ENCODE measurements at regions not wholly inside any gene's neighbourhood (a gene's known extent, or its start where the extent isn't known, plus 50 kb on each side); places are given as distances from the start of the nearest gene placed in this dataset.

DNA sequence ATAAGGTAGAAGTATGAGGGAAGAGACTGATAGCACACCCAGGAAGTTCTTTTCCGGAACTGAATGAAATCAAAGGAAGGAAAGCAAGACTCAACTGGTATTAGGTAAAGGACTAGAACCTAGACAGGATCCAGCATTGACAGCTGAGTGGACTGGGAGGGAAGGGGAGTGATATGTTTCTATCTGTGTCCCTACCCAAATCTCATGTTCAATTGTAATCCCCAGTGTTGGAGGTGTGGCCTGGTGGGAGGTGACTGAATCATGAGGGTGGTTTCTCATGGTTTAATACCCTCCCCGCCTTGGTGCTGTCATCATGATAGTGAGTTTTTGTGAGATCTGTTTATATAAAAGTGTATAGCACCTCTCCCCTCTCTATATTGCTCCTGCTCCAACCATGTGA is 415.9 kb upstream of the KCNMB2 start:
- BruUV-seq (replicated peaks): no TSS peak
- peaks cover 8% of the 10 kb centered on the region for H3K4me1 Mint-ChIP-seq (ENCODE audit: low read depth, unreplicated experiment)
- CTCF ChIA-PET: no interaction called here

DNA sequence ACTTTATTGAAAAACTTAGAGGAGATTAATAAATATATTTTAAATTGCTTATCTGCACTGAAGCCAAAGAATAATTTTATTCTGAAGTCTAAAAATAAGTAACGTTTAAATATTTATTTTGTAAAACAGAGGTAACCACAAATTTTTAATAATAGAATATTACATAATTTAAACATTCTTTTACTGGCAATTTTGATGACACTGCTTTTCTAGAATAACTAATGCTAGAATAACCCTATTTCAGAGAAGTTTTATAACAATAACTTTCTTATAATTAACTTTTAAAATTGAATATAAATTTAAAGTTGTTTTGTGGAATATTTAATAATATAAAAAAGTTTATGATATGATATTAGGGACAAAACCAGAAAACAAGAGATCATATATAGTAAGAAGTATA is 409.6 kb upstream of the KCNMB2 start:
- H3K36me3 Mint-ChIP-seq (ENCODE audit: insufficient read depth, unreplicated experiment): no peaks in the 10 kb centered on the region
- TF ChIP-seq CTCF (IDR thresholded peaks at IDR 0.05; ENCODE audit: unreplicated experiment): no peak
- no peaks in the 10 kb centered on the region for H3K4me1 Mint-ChIP-seq (ENCODE audit: low read depth, unreplicated experiment)
- BruUV-seq (replicated peaks): no TSS peak
- no peak overlapping the region for H3K4me3 Mint-ChIP-seq (ENCODE audit: low read depth, unreplicated experiment)
- CTCF ChIA-PET: no interaction called here
- no peak overlapping the region for H3K27ac Mint-ChIP-seq (ENCODE audit: unreplicated experiment)
- H3K9me3 Mint-ChIP-seq (ENCODE audit: low read depth, unreplicated experiment): peaks cover 3% of the 10 kb centered on the region
- H3K27me3 Mint-ChIP-seq (ENCODE audit: unreplicated experiment): no peaks in the 10 kb centered on the region
- DNase-seq: no peak
- intact Hi-C loops (cut with micrococcal nuclease; ENCODE audit: unreplicated experiment): no loop called here

More for the DNA sequence above, 415.9 kb upstream of the KCNMB2 start:
- Mint-ChIP-seq H3K36me3 (ENCODE audit: insufficient read depth, unreplicated experiment) (no peaks in the 10 kb centered on the region), H3K27me3 (ENCODE audit: unreplicated experiment) (no peaks in the 10 kb centered on the region), H3K4me3 (ENCODE audit: low read depth, unreplicated experiment) (no peak overlapping the region), H3K27ac (ENCODE audit: unreplicated experiment) (no peak overlapping the region), H3K9me3 (ENCODE audit: low read depth, unreplicated experiment) (peaks cover 9% of the 10 kb centered on the region)
- no peak for TF ChIP-seq CTCF (IDR thresholded peaks at IDR 0.05; ENCODE audit: unreplicated experiment)
- intact Hi-C loops (cut with micrococcal nuclease; ENCODE audit: unreplicated experiment): no loop called here
- DNase-seq: no peak

GRCh38 chr3:178127221-178127620 is 409.0 kb upstream of the KCNMB2 start:
- no TSS peak for BruUV-seq (replicated peaks)
- intact Hi-C loops (cut with micrococcal nuclease; ENCODE audit: unreplicated experiment): no loop called here
- peaks cover 3% of the 10 kb centered on the region for H3K9me3 Mint-ChIP-seq (ENCODE audit: low read depth, unreplicated experiment)
- H3K36me3 Mint-ChIP-seq (ENCODE audit: insufficient read depth, unreplicated experiment): no peaks in the 10 kb centered on the region
- H3K4me3 Mint-ChIP-seq (ENCODE audit: low read depth, unreplicated experiment): no peak overlapping the region
- no peak for DNase-seq
- no peaks in the 10 kb centered on the region for H3K4me1 Mint-ChIP-seq (ENCODE audit: low read depth, unreplicated experiment)
- no peak for TF ChIP-seq CTCF (IDR thresholded peaks at IDR 0.05; ENCODE audit: unreplicated experiment)
- no peaks in the 10 kb centered on the region for H3K27me3 Mint-ChIP-seq (ENCODE audit: unreplicated experiment)
- H3K27ac Mint-ChIP-seq (ENCODE audit: unreplicated experiment): no peak overlapping the region
- CTCF ChIA-PET: no interaction called here

DNA sequence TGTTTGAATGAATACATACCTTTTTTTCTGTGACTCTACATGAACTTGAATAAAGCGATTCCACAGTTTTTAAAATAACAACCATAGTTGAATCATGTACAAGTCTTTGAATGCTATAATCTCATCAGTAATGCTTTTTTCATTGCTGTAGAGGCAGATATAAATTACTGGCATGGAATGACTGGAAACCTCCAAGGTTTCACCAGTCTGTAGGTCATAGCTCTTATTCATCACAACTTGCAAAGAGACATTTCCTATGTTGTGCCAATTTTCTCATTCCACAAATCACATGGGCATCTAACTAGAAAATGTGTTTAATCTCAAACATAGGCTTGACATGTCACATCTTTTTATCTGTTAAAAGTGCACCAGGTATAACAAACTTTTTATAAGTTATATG is 407.1 kb upstream of the KCNMB2 start:
- Mint-ChIP-seq H3K27ac (ENCODE audit: unreplicated experiment) (no peak overlapping the region), H3K4me3 (ENCODE audit: low read depth, unreplicated experiment) (no peak overlapping the region), H3K27me3 (ENCODE audit: unreplicated experiment) (no peaks in the 10 kb centered on the region), H3K9me3 (ENCODE audit: low read depth, unreplicated experiment) (peaks cover 3% of the 10 kb centered on the region), H3K36me3 (ENCODE audit: insufficient read depth, unreplicated experiment) (no peaks in the 10 kb centered on the region), H3K4me1 (ENCODE audit: low read depth, unreplicated experiment) (no peaks in the 10 kb centered on the region)
- no peak for DNase-seq
- CTCF ChIA-PET: no interaction called here
- intact Hi-C loops (cut with micrococcal nuclease; ENCODE audit: unreplicated experiment): no loop called here
- BruUV-seq (replicated peaks): no TSS peak
- no peak for TF ChIP-seq CTCF (IDR thresholded peaks at IDR 0.05; ENCODE audit: unreplicated experiment)

DNA sequence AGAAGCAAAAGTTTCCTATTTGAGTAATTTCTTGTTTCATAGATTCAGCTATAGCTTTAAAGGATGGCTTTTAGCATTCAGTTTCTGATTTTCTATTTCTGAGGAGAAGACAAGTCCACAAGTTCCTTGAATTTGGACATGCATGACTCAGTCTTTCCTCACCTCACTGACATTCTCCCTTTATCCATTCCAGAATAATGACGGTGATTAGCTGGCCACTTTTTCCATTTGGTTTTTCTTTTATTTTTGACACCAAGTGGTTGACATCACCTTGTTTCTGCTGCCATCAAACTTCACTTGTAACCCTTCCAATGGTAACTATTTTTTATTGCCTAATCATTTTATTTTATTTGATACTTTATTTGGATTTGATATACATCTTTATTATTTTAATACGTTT is 404.4 kb upstream of the KCNMB2 start:
- no peak for DNase-seq
- Mint-ChIP-seq H3K9me3 (ENCODE audit: low read depth, unreplicated experiment) (peaks cover 8% of the 10 kb centered on the region), H3K4me3 (ENCODE audit: low read depth, unreplicated experiment) (no peak overlapping the region), H3K27ac (ENCODE audit: unreplicated experiment) (no peak overlapping the region), H3K36me3 (ENCODE audit: insufficient read depth, unreplicated experiment) (no peaks in the 10 kb centered on the region), H3K27me3 (ENCODE audit: unreplicated experiment) (no peaks in the 10 kb centered on the region), H3K4me1 (ENCODE audit: low read depth, unreplicated experiment) (no peaks in the 10 kb centered on the region)
- no TSS peak for BruUV-seq (replicated peaks)
- CTCF ChIA-PET: no interaction called here
- no peak for TF ChIP-seq CTCF (IDR thresholded peaks at IDR 0.05; ENCODE audit: unreplicated experiment)
- intact Hi-C loops (cut with micrococcal nuclease; ENCODE audit: unreplicated experiment): no loop called here

Measured in Calu3 (cell line).